H1 (cell line): ENCODE measurements at regions not wholly inside any gene's neighbourhood (a gene's known extent, or its start where the extent isn't known, plus 50 kb on each side); places are given as distances from the start of the nearest gene placed in this dataset.

Experiments used
- ASH2L ChIP-seq: fragments of 200-600, 300-600 bp; sonication (generic); IDR thresholded peaks from one replicate; pipeline ENCODE4 v1.7.1; 2017; ENCODE audit warnings: low read length
- CREB1 ChIP-seq: IDR thresholded peaks from 2 replicates; pipeline ENCODE4 v1.6.1; 2012; ENCODE audit warnings: inconsistent platforms
- SIN3A ChIP-seq, 2 experiments: IDR thresholded peaks in 1 of 2; conservative IDR thresholded peaks in 1 of 2; 2 replicates each; pipeline ENCODE4 v1.6.1; 2011 to 2012; ENCODE audit warnings: low read length in 2 of 2, improper control_type of control experiment in 1 of 2, low read depth in 1 of 2, mild to moderate bottlenecking in 1 of 2

- TF ChIP-seq CREB1 (no peak), ASH2L (no peak), SIN3A (conservative IDR thresholded peaks at IDR 0.05 in 1 of 2, IDR thresholded peaks at IDR 0.05 in 1 of 2; ENCODE audit: low read depth in 1 of 2, low read length in 2 of 2) (no peak)
- TF ChIP-seq, all 59 proteins: peak for 0
Observed at GRCh38 chr1:94743862-94744261, 76.3 kb upstream of the SLC44A3 start (continued).
